SK-N-SH (cell line): ENCODE measurements at regions not wholly inside any gene's neighbourhood (a gene's known extent, or its start where the extent isn't known, plus 50 kb on each side); places are given as distances from the start of the nearest gene placed in this dataset.

ENCODE experiments used
- CTCF ChIA-PET: fragments of 300-600, 350-600 bp; formaldehyde crosslinking; extraction: SDS; loops from one replicate; lab custom pipeline; 2021; lab: Yijun Ruan, JAX
- POLR2A ChIA-PET: fragments of 350-600 bp; sonication (Branson Sonifier 250); formaldehyde crosslinking; extraction: SDS; loops from one replicate; lab custom pipeline; 2020; ENCODE audit warnings: antibody characterized with exemption, inconsistent platforms; lab: Yijun Ruan, JAX
- DNase-seq: peaks from one replicate; pipeline ENCODE4 v3.0.0; 2012
- H2AFZ ChIP-seq: fragments of 200-600 bp; sonication (generic); 2 replicates; pipeline ENCODE4 v1.8.1; 2016; ENCODE audit warnings: antibody characterized with exemption, mild to moderate bottlenecking, low read depth
- H3F3A ChIP-seq: fragments of 200-600 bp; sonication (generic); replicated peaks from 2 replicates; pipeline ENCODE3; 2016; ENCODE audit warnings: antibody characterized with exemption, mild to moderate bottlenecking; ENCODE audit not compliant: insufficient read depth
- H3K27ac ChIP-seq, 2 experiments: fragments of 200-500 bp in 1 of 2; fragments of 200-600 bp in 1 of 2; sonication (Bioruptor generic) in 1 of 2; sonication (generic), shearing (Covaris generic) in 1 of 2; 2 replicates each; pipeline versions ENCODE4 v1.5.1 to v1.6.1; 2014 to 2016; ENCODE audit warnings: low read depth in 2 of 2, inconsistent platforms in 1 of 2, low read length in 1 of 2, mild to moderate bottlenecking in 1 of 2, mixed read lengths in 1 of 2
- H3K27me3 ChIP-seq: fragments of 200-600 bp; sonication (generic), shearing (Covaris generic); 2 replicates; pipeline ENCODE4 v1.6.1; 2016; ENCODE audit warnings: mixed run types; ENCODE audit not compliant: insufficient read depth
- H3K36me3 ChIP-seq, 2 experiments: fragments of 200-500 bp in 1 of 2; fragments of 200-600 bp in 1 of 2; sonication (Bioruptor generic) in 1 of 2; sonication (generic) in 1 of 2; replicated peaks in 1 of 2; 2 replicates each; pipeline versions ENCODE3 to v1.5.1; 2014 to 2016; ENCODE audit warnings: low read length in 1 of 2, mild to moderate bottlenecking in 1 of 2; ENCODE audit not compliant: insufficient read depth in 2 of 2, control insufficient read depth in 1 of 2
- H3K4me1 ChIP-seq, 2 experiments: fragments of 200-500 bp in 1 of 2; fragments of 200-600 bp in 1 of 2; sonication (Bioruptor generic) in 1 of 2; sonication (generic), shearing (Covaris generic) in 1 of 2; 2 replicates each; pipeline versions ENCODE4 v1.5.1 to v1.6.1; 2014 to 2016; ENCODE audit warnings: low read depth in 1 of 2, low read length in 1 of 2, mixed run types in 1 of 2; ENCODE audit not compliant: insufficient read depth in 2 of 2, control insufficient read depth in 1 of 2
- H3K4me2 ChIP-seq: fragments of 200-600 bp; sonication (generic), shearing (Covaris generic); 2 replicates; pipeline ENCODE4 v1.6.1; 2017; ENCODE audit warnings: mixed run types
- H3K4me3 ChIP-seq, 2 experiments: fragments of 200-500 bp in 1 of 2; fragments of 200-600 bp in 1 of 2; sonication (Bioruptor generic) in 1 of 2; sonication (generic), shearing (Covaris generic) in 1 of 2; 2 replicates each; pipeline versions ENCODE4 v1.5.1 to v1.8.1; 2014 to 2016; ENCODE audit warnings: low read depth in 2 of 2, inconsistent platforms in 1 of 2, low read length in 1 of 2, mild to moderate bottlenecking in 1 of 2, mixed read lengths in 1 of 2, moderate library complexity in 1 of 2
- H3K79me2 ChIP-seq: fragments of 200-600 bp; sonication (generic); 2 replicates; pipeline ENCODE4 v1.8.1; 2017; ENCODE audit warnings: mild to moderate bottlenecking; ENCODE audit not compliant: insufficient read depth
- H3K9ac ChIP-seq: fragments of 200-600 bp; sonication (generic); 2 replicates; pipeline ENCODE4 v1.6.1; 2017; ENCODE audit warnings: mixed run types
- H3K9me2 ChIP-seq: fragments of 200-600 bp; sonication (generic); 2 replicates; pipeline ENCODE4 v1.6.1; 2017; ENCODE audit warnings: mixed run types
- H3K9me3 ChIP-seq: fragments of 200-600 bp; sonication (generic); 2 replicates; pipeline ENCODE4 v1.6.1; 2017; ENCODE audit warnings: mixed run types, mild to moderate bottlenecking, moderate library complexity
- H4K20me1 ChIP-seq: fragments of 200-600 bp; sonication (generic); 2 replicates; pipeline ENCODE4 v1.6.1; 2017; ENCODE audit warnings: mild to moderate bottlenecking, mixed run types; ENCODE audit not compliant: insufficient read depth
- CTCF ChIP-seq: fragments of 200-600 bp; sonication (generic); IDR thresholded peaks from 2 replicates; pipeline ENCODE4 v1.6.1; 2017; ENCODE audit warnings: antibody characterized with exemption, mild to moderate bottlenecking, moderate library complexity
- ELF1 ChIP-seq: IDR thresholded peaks from 2 replicates; pipeline ENCODE4 v1.4.0; 2012
- EP300 ChIP-seq, 2 experiments: IDR thresholded peaks; 2 replicates each; pipeline versions ENCODE4 v1.4.0 to v1.6.1; 2012; ENCODE audit warnings: borderline replicate concordance in 1 of 2, low read depth in 1 of 2, low read length in 1 of 2
- FOSL2 ChIP-seq: IDR thresholded peaks from 2 replicates; pipeline ENCODE4 v1.4.0; 2012; ENCODE audit warnings: low read depth, mild to moderate bottlenecking, moderate library complexity, borderline replicate concordance
- FOXJ3 ChIP-seq: sonication (generic); formaldehyde crosslinking; IDR thresholded peaks from 2 replicates; pipeline ENCODE4 v1.5.1; 2020; ENCODE audit warnings: mild to moderate bottlenecking, missing genetic modification reagents
- NFIC ChIP-seq: IDR thresholded peaks from 2 replicates; pipeline ENCODE4 v1.4.0; 2012; ENCODE audit warnings: borderline replicate concordance
- RAD21 ChIP-seq: IDR thresholded peaks from 2 replicates; pipeline ENCODE4 v1.6.1; 2012; ENCODE audit warnings: mild to moderate bottlenecking, low read length
- WGBS: methylation state at CpG from one replicate; pipeline ENCODE4 v1.1.6; 2017; ENCODE audit warnings: low lambda C conversion rate; 5-methylcytosine and 5-hydroxymethylcytosine counted together
- TF ChIP-seq, protein P1 (sequence below): IDR thresholded peaks from 2 replicates; pipeline ENCODE4 v1.4.0; 2012; ENCODE audit warnings: low read depth
- TF ChIP-seq, protein P2 (sequence below): IDR thresholded peaks from 2 replicates; pipeline ENCODE4 v1.6.1; 2012; ENCODE audit warnings: mild to moderate bottlenecking, low read depth, low read length, moderate library complexity
- TF ChIP-seq, protein P3 (sequence below): fragments of 150-350 bp; IDR thresholded peaks from 2 replicates; pipeline ENCODE4 v1.6.1; 2016; ENCODE audit warnings: mild to moderate bottlenecking, low read depth, low read length
- TF ChIP-seq, protein P4 (sequence below): IDR thresholded peaks from 2 replicates; pipeline ENCODE4 v1.4.0; 2012; ENCODE audit warnings: low read depth, borderline replicate concordance
- TF ChIP-seq, protein P5 (sequence below): fragments of 150-350 bp; IDR thresholded peaks from 2 replicates; pipeline ENCODE4 v1.6.1; 2017; ENCODE audit warnings: antibody characterized with exemption, low read length, low read depth, borderline replicate concordance

DNA sequence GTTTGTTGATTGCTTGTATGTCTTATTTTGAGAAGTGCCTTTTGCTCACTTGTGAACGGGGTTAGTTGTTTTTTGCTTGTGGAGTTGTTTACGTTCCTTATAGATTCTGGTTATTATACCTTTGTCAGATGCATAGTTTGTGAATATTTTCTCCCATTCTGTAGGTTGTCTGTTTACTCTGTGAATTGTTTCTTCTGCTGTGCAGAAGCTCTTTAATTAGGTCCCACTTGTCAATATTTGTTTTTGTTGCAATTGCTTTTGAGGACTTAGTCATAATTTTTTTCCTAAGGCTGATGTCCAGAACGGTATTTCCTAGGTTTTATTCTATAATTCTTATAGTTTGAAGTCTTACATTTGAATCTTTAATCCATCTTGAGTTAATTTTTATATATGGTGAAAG, 285.3 kb upstream of the GADL1 start:
- H3K36me3 ChIP-seq, result no peaks in the 10 kb centered on the region
- TF ChIP-seq FOSL2 (no peak), ELF1 (no peak), EP300 (IDR thresholded peaks at IDR 0.05; ENCODE audit: borderline replicate concordance in 1 of 2, low read depth in 1 of 2, low read length in 1 of 2) (no peak)
- TF ChIP-seq, protein P1, sequence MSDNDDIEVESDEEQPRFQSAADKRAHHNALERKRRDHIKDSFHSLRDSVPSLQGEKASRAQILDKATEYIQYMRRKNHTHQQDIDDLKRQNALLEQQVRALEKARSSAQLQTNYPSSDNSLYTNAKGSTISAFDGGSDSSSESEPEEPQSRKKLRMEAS, result no peak
- DNase-seq, result no peak
- no peak overlapping the region for H2AFZ ChIP-seq
- H3K4me3 ChIP-seq, result no peak overlapping the region
- no peaks in the 10 kb centered on the region for H4K20me1 ChIP-seq
- ChIA-PET POLR2A (interaction anchor here (0.6 kb wide), 1 partner anchor 74 kb away, joined by 3 read pairs; no protein-coding TSS in a partner anchor), CTCF (no interaction called here)
- H3K4me2 ChIP-seq, result no peak overlapping the region
- no peak overlapping the region for H3K27ac ChIP-seq
- H3K79me2 ChIP-seq, result no peaks in the 10 kb centered on the region
- no peak overlapping the region for H3K9ac ChIP-seq
- H3K9me3 ChIP-seq, result no peaks in the 10 kb centered on the region
- no peaks in the 10 kb centered on the region for H3K9me2 ChIP-seq
- 44% methylated on average over 3 of the region's 3 CpGs for WGBS
- H3K4me1 ChIP-seq, result no peaks in the 10 kb centered on the region
- H3K27me3 ChIP-seq, result no peaks in the 10 kb centered on the region
- no peaks in the 10 kb centered on the region for H3F3A ChIP-seq

- no peak overlapping the region for H2AFZ ChIP-seq
- TF ChIP-seq, protein P2, sequence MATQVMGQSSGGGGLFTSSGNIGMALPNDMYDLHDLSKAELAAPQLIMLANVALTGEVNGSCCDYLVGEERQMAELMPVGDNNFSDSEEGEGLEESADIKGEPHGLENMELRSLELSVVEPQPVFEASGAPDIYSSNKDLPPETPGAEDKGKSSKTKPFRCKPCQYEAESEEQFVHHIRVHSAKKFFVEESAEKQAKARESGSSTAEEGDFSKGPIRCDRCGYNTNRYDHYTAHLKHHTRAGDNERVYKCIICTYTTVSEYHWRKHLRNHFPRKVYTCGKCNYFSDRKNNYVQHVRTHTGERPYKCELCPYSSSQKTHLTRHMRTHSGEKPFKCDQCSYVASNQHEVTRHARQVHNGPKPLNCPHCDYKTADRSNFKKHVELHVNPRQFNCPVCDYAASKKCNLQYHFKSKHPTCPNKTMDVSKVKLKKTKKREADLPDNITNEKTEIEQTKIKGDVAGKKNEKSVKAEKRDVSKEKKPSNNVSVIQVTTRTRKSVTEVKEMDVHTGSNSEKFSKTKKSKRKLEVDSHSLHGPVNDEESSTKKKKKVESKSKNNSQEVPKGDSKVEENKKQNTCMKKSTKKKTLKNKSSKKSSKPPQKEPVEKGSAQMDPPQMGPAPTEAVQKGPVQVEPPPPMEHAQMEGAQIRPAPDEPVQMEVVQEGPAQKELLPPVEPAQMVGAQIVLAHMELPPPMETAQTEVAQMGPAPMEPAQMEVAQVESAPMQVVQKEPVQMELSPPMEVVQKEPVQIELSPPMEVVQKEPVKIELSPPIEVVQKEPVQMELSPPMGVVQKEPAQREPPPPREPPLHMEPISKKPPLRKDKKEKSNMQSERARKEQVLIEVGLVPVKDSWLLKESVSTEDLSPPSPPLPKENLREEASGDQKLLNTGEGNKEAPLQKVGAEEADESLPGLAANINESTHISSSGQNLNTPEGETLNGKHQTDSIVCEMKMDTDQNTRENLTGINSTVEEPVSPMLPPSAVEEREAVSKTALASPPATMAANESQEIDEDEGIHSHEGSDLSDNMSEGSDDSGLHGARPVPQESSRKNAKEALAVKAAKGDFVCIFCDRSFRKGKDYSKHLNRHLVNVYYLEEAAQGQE, result no peak
- TF ChIP-seq CTCF, result no peak
- TF ChIP-seq, protein P3, sequence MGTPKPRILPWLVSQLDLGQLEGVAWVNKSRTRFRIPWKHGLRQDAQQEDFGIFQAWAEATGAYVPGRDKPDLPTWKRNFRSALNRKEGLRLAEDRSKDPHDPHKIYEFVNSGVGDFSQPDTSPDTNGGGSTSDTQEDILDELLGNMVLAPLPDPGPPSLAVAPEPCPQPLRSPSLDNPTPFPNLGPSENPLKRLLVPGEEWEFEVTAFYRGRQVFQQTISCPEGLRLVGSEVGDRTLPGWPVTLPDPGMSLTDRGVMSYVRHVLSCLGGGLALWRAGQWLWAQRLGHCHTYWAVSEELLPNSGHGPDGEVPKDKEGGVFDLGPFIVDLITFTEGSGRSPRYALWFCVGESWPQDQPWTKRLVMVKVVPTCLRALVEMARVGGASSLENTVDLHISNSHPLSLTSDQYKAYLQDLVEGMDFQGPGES, result no peak
- no peak for TF ChIP-seq RAD21
- TF ChIP-seq NFIC, result no peak
- TF ChIP-seq, protein P4, sequence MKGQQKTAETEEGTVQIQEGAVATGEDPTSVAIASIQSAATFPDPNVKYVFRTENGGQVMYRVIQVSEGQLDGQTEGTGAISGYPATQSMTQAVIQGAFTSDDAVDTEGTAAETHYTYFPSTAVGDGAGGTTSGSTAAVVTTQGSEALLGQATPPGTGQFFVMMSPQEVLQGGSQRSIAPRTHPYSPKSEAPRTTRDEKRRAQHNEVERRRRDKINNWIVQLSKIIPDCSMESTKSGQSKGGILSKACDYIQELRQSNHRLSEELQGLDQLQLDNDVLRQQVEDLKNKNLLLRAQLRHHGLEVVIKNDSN, result no peak
- no peak for TF ChIP-seq FOSL2
- no peak for TF ChIP-seq FOXJ3 (CRISPR knock-in tag)
- TF ChIP-seq, protein P5, sequence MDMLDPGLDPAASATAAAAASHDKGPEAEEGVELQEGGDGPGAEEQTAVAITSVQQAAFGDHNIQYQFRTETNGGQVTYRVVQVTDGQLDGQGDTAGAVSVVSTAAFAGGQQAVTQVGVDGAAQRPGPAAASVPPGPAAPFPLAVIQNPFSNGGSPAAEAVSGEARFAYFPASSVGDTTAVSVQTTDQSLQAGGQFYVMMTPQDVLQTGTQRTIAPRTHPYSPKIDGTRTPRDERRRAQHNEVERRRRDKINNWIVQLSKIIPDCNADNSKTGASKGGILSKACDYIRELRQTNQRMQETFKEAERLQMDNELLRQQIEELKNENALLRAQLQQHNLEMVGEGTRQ, result no peak
- TF ChIP-seq, all 33 proteins: peak for 0
- H3K9ac ChIP-seq, result no peak overlapping the region
- no peaks in the 10 kb centered on the region for H3K9me2 ChIP-seq
- no peaks in the 10 kb centered on the region for H3K79me2 ChIP-seq
- ChIA-PET POLR2A (interaction anchor here (0.6 kb wide), 1 partner anchor 74 kb away, joined by 3 read pairs; no protein-coding TSS in a partner anchor), CTCF (no interaction called here)
- no peaks in the 10 kb centered on the region for H3F3A ChIP-seq
- no peaks in the 10 kb centered on the region for H3K9me3 ChIP-seq
- H4K20me1 ChIP-seq, result no peaks in the 10 kb centered on the region
- H3K4me3 ChIP-seq, result no peak overlapping the region
- no peaks in the 10 kb centered on the region for H3K27me3 ChIP-seq
- H3K36me3 ChIP-seq, result no peaks in the 10 kb centered on the region
- H3K27ac ChIP-seq, result no peak overlapping the region
- no peak for DNase-seq
- no peak overlapping the region for H3K4me2 ChIP-seq
- no peaks in the 10 kb centered on the region for H3K4me1 ChIP-seq
- 0% methylated on average over 1 of the region's 1 CpG for WGBS
Observed at GRCh38 chr3:31180274-31180673, 285.8 kb upstream of the GADL1 start.
